SK-N-SH (cell line): ENCODE measurements at regions not wholly inside any gene's neighbourhood (a gene's known extent, or its start where the extent isn't known, plus 50 kb on each side); places are given as distances from the start of the nearest gene placed in this dataset.

Experiments used
- CTCF ChIP-seq: fragments of 200-600 bp; sonication (generic); IDR thresholded peaks from 2 replicates; pipeline ENCODE4 v1.6.1; 2017; ENCODE audit warnings: antibody characterized with exemption, mild to moderate bottlenecking, moderate library complexity
- EP300 ChIP-seq, 2 experiments: IDR thresholded peaks; 2 replicates each; pipeline versions ENCODE4 v1.4.0 to v1.6.1; 2012; ENCODE audit warnings: borderline replicate concordance in 1 of 2, low read depth in 1 of 2, low read length in 1 of 2
- FOSL2 ChIP-seq: IDR thresholded peaks from 2 replicates; pipeline ENCODE4 v1.4.0; 2012; ENCODE audit warnings: low read depth, mild to moderate bottlenecking, moderate library complexity, borderline replicate concordance
- PBX3 ChIP-seq: IDR thresholded peaks from 2 replicates; pipeline ENCODE4; 2012
- POLR2AphosphoS5 ChIP-seq: IDR thresholded peaks from 2 replicates; pipeline ENCODE4 v1.6.1; 2012; ENCODE audit warnings: low read depth, low read length
- RXRA ChIP-seq: IDR thresholded peaks from 2 replicates; pipeline ENCODE4 v1.4.0; 2012; ENCODE audit warnings: low read depth, mild to moderate bottlenecking, borderline replicate concordance
- TEAD4 ChIP-seq: IDR thresholded peaks from 2 replicates; pipeline ENCODE4 v1.4.0; 2012; ENCODE audit warnings: mild to moderate bottlenecking, borderline replicate concordance; ENCODE audit not compliant: insufficient read depth
- YY1 ChIP-seq: IDR thresholded peaks from 2 replicates; pipeline ENCODE4 v1.4.0; 2012; ENCODE audit warnings: low read depth, mild to moderate bottlenecking
- ZBTB33 ChIP-seq: IDR thresholded peaks from 2 replicates; pipeline ENCODE4 v1.4.0; 2012; ENCODE audit warnings: low read depth, borderline replicate concordance
- TF ChIP-seq, protein P1 (sequence below): IDR thresholded peaks from 2 replicates; pipeline ENCODE4 v1.4.0; 2012; ENCODE audit warnings: low read depth, borderline replicate concordance
- TF ChIP-seq, protein P2 (sequence below): IDR thresholded peaks from 2 replicates; pipeline ENCODE4 v1.4.0; 2012; ENCODE audit warnings: low read depth
- TF ChIP-seq, protein P3 (sequence below): fragments of 150-350 bp; IDR thresholded peaks from 2 replicates; pipeline ENCODE4 v1.6.1; 2016; ENCODE audit warnings: mild to moderate bottlenecking, low read depth, low read length

GRCh38 chr14:85878874-85879273, 348.9 kb downstream of the FLRT2 start:
- TF ChIP-seq POLR2AphosphoS5 (no peak), CTCF (no peak), YY1 (no peak), FOSL2 (no peak), ZBTB33 (no peak), EP300 (IDR thresholded peaks at IDR 0.05; ENCODE audit: borderline replicate concordance in 1 of 2, low read depth in 1 of 2, low read length in 1 of 2) (no peak), PBX3 (no peak), TEAD4 (no peak), RXRA (no peak)
- TF ChIP-seq, protein P1, sequence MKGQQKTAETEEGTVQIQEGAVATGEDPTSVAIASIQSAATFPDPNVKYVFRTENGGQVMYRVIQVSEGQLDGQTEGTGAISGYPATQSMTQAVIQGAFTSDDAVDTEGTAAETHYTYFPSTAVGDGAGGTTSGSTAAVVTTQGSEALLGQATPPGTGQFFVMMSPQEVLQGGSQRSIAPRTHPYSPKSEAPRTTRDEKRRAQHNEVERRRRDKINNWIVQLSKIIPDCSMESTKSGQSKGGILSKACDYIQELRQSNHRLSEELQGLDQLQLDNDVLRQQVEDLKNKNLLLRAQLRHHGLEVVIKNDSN: no peak
- TF ChIP-seq, protein P2, sequence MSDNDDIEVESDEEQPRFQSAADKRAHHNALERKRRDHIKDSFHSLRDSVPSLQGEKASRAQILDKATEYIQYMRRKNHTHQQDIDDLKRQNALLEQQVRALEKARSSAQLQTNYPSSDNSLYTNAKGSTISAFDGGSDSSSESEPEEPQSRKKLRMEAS: no peak
- TF ChIP-seq, protein P3, sequence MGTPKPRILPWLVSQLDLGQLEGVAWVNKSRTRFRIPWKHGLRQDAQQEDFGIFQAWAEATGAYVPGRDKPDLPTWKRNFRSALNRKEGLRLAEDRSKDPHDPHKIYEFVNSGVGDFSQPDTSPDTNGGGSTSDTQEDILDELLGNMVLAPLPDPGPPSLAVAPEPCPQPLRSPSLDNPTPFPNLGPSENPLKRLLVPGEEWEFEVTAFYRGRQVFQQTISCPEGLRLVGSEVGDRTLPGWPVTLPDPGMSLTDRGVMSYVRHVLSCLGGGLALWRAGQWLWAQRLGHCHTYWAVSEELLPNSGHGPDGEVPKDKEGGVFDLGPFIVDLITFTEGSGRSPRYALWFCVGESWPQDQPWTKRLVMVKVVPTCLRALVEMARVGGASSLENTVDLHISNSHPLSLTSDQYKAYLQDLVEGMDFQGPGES: no peak
